GM13976 (cell line): ENCODE measurements at regions not wholly inside any gene's neighbourhood (a gene's known extent, or its start where the extent isn't known, plus 50 kb on each side); places are given as distances from the start of the nearest gene placed in this dataset.
"Not testable (repeated sequence)": the region's sequence is repeated elsewhere in the genome, so short reads cannot be mapped to it uniquely, and the experiment has no call there.

Experiments used
- DNase-seq: peaks from one replicate; pipeline ENCODE4 v3.0.0; 2012; ENCODE audit warnings: low spot score
- CTCF ChIP-seq: IDR thresholded peaks from 2 replicates; pipeline ENCODE4 v1.5.1; 2012; ENCODE audit warnings: borderline replicate concordance, mild to moderate bottlenecking; ENCODE audit not compliant: insufficient read depth; ENCODE audit errors: extremely low read depth, missing control alignments, control extremely low read depth
- in situ Hi-C: fragments of 300-500 bp; cut with MboI; formaldehyde crosslinking; loops from one replicate; pipeline ENCODE4 v1.12.0; 2022; ENCODE audit warnings: low sequenced_read_pairs, mixed read lengths, inconsistent platforms; ENCODE audit not compliant: unreplicated experiment

GRCh38 chr1:194069168-194069830 is 882.9 kb upstream of the B3GALT2 start:
- in situ Hi-C loops, result no loop called here
- DNase-seq, result no peak
- no peak for TF ChIP-seq CTCF

- DNase-seq, result no peak
- in situ Hi-C loops, result no loop called here
- TF ChIP-seq CTCF, result no peak
These were observed 882.2 kb upstream of the B3GALT2 start for GRCh38 chr1:194068446-194069167.

- no peak for TF ChIP-seq CTCF
- in situ Hi-C loops, result no loop called here
- no peak for DNase-seq
These were observed 881.4 kb upstream of the B3GALT2 start for GRCh38 chr1:194067772-194068171.

GRCh38 chr1:194062962-194063361 is 876.5 kb upstream of the B3GALT2 start:
- TF ChIP-seq CTCF, result no peak
- in situ Hi-C loops, result no loop called here
- no peak for DNase-seq

- no peak for DNase-seq
- in situ Hi-C loops, result no loop called here
- no peak for TF ChIP-seq CTCF
These were observed 876.1 kb upstream of the B3GALT2 start for GRCh38 chr1:194062526-194062925.

GRCh38 chr1:194060481-194060880 is 874.1 kb upstream of the B3GALT2 start:
- in situ Hi-C loops, result no loop called here
- no peak for DNase-seq
- no peak for TF ChIP-seq CTCF

- DNase-seq, result not testable (repeated sequence)
These were observed 871.9 kb upstream of the B3GALT2 start for GRCh38 chr1:194058268-194058667.

More at GRCh38 chr1:194058268-194058667, 871.9 kb upstream of the B3GALT2 start:
- in situ Hi-C loops, result not testable (repeated sequence)
